ENCODE measurements at regions not wholly inside any gene's neighbourhood (a gene's known extent, or its start where the extent isn't known, plus 50 kb on each side); places are given as distances from the start of the nearest gene placed in this dataset.

DNA sequence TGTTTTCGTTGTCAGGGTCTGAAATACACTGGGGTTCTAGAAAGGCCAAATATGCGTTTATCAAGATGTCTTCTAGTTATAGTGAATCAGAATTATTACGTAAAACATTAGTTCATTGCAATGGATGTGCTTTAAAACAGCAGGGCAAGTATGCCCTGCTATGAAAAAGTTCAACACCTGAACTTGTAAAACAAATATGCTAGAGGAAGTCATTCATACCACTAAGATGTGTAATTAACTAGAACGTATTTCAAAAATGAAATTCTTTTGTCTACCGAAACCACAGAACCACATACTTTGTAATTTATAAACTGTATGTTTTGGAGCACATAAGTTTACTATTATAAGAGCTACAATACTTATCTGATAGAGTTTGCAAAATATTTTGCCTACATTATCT is 266.2 kb downstream of the KCTD12 start:
- H3K27ac ChIP-seq (ENCODE audit: insufficient read length, low read depth, low read length): no peak overlapping the region
- no peak overlapping the region for H3K23ac ChIP-seq (ENCODE audit: insufficient read length, low read depth, low read length)
- H3K4me1 ChIP-seq (ENCODE audit: insufficient read depth, low read length): no peaks in the 10 kb centered on the region
- H3K4me2 ChIP-seq (ENCODE audit: insufficient read depth, insufficient read length, low read length): no peak overlapping the region
- H2BK12ac ChIP-seq (ENCODE audit: insufficient read length, low read depth, low read length): no peak overlapping the region
- H2BK5ac ChIP-seq (ENCODE audit: insufficient read length, low read length): no peak overlapping the region
- no peak overlapping the region for H3K4me3 Mint-ChIP-seq
- H3K23me2 ChIP-seq (ENCODE audit: insufficient read length, low read depth, low read length, poor library complexity, severe bottlenecking): no peaks in the 10 kb centered on the region
- H4K20me1 ChIP-seq (ENCODE audit: control insufficient read depth, insufficient read depth, insufficient read length): no peaks in the 10 kb centered on the region
- H4K91ac ChIP-seq (ENCODE audit: insufficient read length, low read depth, low read length): no peak overlapping the region
- no peak overlapping the region for H4K5ac ChIP-seq (ENCODE audit: insufficient read length, low read depth, low read length)
- H3K27me3 Mint-ChIP-seq (ENCODE audit: low read depth): no peaks in the 10 kb centered on the region; the same call in 1 of the 2 replicates
- peaks cover 2 to 10% (median 2%) of the 10 kb centered on the region in 3 experiments; a peak in 4 of 7 replicates for H3K36me3 Mint-ChIP-seq (ENCODE audit: insufficient read depth in 1 of 3, low read depth in 3 of 3)
- H3K79me2 ChIP-seq (ENCODE audit: insufficient read depth, low read length): no peaks in the 10 kb centered on the region
- no peak overlapping the region for H3K56ac ChIP-seq (ENCODE audit: insufficient read length, low read depth, low read length)
- no peak overlapping the region for H2BK120ac ChIP-seq (ENCODE audit: low read depth, low read length, poor library complexity, severe bottlenecking)
- H3K4me1 Mint-ChIP-seq: peaks cover 4 to 5% of the 10 kb centered on the region in 2 experiments; a peak in 3 of 4 replicates
- peaks cover 2 to 4% of the 10 kb centered on the region in 2 experiments; a peak in 3 of 5 replicates for H3K9me3 Mint-ChIP-seq
- no CpG with 5 or more reads among the region's 5 CpGs for WGBS (ENCODE audit: extremely low coverage, insufficient read length, low lambda C conversion rate)
- no peaks in the 10 kb centered on the region for H3K27me3 ChIP-seq (ENCODE audit: insufficient read depth, low read length)
- no peak overlapping the region for H3K4ac ChIP-seq (ENCODE audit: low read depth, low read length)
- no peak overlapping the region for H3K27ac Mint-ChIP-seq
- no peak for DNase-seq
- no peak overlapping the region for H2AFZ ChIP-seq (ENCODE audit: low read length)
- no peaks in the 10 kb centered on the region for H3K79me1 ChIP-seq (ENCODE audit: insufficient read depth, low read depth, low read length, poor library complexity, severe bottlenecking)
- H3K14ac ChIP-seq (ENCODE audit: insufficient read depth, low read length): no peak overlapping the region
- H3K18ac ChIP-seq (ENCODE audit: insufficient read length, low read depth, low read length): no peak overlapping the region
- no peaks in the 10 kb centered on the region for H3K9me3 ChIP-seq (ENCODE audit: control insufficient read depth, low read depth, low read length)
- no peak overlapping the region for H3T11ph ChIP-seq (ENCODE audit: low read length)
- H2AK5ac ChIP-seq (ENCODE audit: insufficient read length, low read length): no peak overlapping the region
- H2BK20ac ChIP-seq (ENCODE audit: low read depth, low read length, poor library complexity, severe bottlenecking): no peak overlapping the region
- H2BK15ac ChIP-seq (ENCODE audit: low read depth, low read length): no peak overlapping the region
- H3K9ac ChIP-seq (ENCODE audit: extremely low read depth, insufficient read length, low read length): no peak overlapping the region
- TF ChIP-seq, protein P1, sequence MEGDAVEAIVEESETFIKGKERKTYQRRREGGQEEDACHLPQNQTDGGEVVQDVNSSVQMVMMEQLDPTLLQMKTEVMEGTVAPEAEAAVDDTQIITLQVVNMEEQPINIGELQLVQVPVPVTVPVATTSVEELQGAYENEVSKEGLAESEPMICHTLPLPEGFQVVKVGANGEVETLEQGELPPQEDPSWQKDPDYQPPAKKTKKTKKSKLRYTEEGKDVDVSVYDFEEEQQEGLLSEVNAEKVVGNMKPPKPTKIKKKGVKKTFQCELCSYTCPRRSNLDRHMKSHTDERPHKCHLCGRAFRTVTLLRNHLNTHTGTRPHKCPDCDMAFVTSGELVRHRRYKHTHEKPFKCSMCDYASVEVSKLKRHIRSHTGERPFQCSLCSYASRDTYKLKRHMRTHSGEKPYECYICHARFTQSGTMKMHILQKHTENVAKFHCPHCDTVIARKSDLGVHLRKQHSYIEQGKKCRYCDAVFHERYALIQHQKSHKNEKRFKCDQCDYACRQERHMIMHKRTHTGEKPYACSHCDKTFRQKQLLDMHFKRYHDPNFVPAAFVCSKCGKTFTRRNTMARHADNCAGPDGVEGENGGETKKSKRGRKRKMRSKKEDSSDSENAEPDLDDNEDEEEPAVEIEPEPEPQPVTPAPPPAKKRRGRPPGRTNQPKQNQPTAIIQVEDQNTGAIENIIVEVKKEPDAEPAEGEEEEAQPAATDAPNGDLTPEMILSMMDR (conservative IDR thresholded peaks at IDR 0.05): no peak
- no peak overlapping the region for H4K8ac ChIP-seq (replicated peaks; ENCODE audit: insufficient read length, low read depth, low read length)
